HG02981 (cell line): ENCODE measurements at regions not wholly inside any gene's neighbourhood (a gene's known extent, or its start where the extent isn't known, plus 50 kb on each side); places are given as distances from the start of the nearest gene placed in this dataset.
"Not testable (repeated sequence)": the region's sequence is repeated elsewhere in the genome, so short reads cannot be mapped to it uniquely, and the experiment has no call there.

Experiments used
- ATAC-seq: cut with Tn5 transposase; IDR thresholded peaks from one replicate; pipeline ENCODE4 v1.9.1; 2021; ENCODE audit warnings: mild to moderate bottlenecking, moderate library complexity; ENCODE audit not compliant: unreplicated experiment

GRCh38 chr20:48037798-48038197 lies 252.5 kb upstream of the SULF2 start:
- not testable (repeated sequence) for ATAC-seq

DNA sequence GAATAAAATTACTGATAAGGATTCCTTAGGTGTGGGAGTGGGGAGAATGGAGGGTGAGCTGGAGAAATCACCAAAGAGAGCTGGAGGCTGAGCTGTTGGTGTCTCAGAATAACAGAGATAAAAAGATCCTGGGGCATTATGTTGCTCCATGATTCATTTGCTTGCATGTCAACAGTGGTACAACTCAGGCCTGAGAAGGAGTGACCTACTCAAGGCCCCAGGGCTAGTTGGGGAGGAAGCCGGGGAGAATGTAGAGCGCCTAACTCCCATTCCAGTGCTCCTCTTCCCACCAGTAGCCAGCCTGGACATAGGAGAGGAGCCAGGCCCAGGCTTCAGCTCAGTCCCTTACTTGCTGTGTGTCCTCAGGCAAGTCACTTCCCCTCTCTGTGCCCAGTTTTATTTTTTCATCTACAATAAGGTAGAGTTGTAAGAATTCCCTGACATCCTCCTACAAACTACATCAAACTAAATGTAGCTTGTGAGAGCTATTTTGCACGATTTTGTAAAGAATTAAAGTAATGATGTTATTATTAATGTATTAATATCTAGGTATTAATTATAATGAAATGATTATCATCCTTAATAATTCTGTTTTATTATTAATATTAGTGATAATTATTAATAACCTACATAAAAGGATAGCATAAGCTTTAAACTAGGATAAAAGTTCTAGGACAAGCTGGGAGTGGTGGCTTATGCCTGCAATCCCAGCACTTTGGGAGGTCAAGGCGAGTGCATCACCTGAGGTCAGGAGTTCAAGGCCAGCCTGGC lies 250.9 kb upstream of the SULF2 start:
- no peak for ATAC-seq

- ATAC-seq = no peak
Measured at GRCh38 chr20:48034751-48035150, 249.5 kb upstream of the SULF2 start.

DNA sequence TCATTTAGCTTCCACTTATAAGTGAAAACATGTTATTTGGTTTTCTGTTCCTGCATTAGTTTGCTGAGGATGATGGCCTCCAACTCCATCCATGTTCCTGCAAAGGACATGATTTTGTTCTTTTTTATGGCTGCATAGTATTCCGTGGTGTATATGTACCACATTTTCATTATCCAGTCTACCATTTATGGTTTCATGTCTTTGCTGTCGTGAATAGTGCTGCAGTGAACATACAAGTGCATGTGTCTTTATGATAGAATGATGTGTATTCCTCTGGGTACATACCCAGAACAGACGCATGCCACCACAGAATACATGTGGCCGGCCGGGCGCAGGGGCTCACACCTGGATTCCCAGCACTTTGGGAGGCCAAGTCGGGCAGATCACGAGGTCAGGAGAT lies 247.7 kb upstream of the SULF2 start:
- ATAC-seq = not testable (repeated sequence)

GRCh38 chr20:48031122-48031521 lies 245.8 kb upstream of the SULF2 start:
- ATAC-seq = no peak

- ATAC-seq = no peak
Measured at GRCh38 chr20:48026981-48027592, 241.8 kb upstream of the SULF2 start.

- ATAC-seq = no peak
Measured at GRCh38 chr20:48025661-48026060, 240.4 kb upstream of the SULF2 start.

GRCh38 chr20:48025051-48025515 lies 239.8 kb upstream of the SULF2 start:
- no peak for ATAC-seq

GRCh38 chr20:48024539-48024938 lies 239.3 kb upstream of the SULF2 start:
- no peak for ATAC-seq

- not testable (repeated sequence) for ATAC-seq
Measured at GRCh38 chr20:48020696-48021095, 235.4 kb upstream of the SULF2 start.

GRCh38 chr20:48019940-48020339 lies 234.7 kb upstream of the SULF2 start:
- no peak for ATAC-seq

- no peak for ATAC-seq
Measured at GRCh38 chr20:48019496-48019895, 234.2 kb upstream of the SULF2 start.

DNA sequence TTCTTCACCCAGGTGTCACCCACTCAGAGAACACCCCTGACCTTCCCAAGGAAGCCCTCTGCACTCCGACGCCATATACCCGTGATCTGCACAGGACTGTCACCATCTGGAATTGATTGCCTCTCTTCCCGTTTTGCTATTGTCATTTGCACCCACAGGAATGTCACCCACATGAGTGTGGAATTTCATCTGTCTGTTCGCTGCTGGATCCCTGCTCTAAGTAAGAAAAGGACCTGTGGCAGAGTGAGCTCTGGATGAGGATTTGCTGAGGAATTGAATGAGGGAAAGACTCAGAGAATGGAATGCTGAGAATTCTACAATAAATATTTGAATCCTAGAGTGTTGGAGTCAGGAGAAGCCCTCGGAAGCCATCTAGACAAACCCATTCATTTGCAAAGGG lies 233.6 kb upstream of the SULF2 start:
- not testable (repeated sequence) for ATAC-seq

GRCh38 chr20:48017992-48018391 lies 232.7 kb upstream of the SULF2 start:
- no peak for ATAC-seq

DNA sequence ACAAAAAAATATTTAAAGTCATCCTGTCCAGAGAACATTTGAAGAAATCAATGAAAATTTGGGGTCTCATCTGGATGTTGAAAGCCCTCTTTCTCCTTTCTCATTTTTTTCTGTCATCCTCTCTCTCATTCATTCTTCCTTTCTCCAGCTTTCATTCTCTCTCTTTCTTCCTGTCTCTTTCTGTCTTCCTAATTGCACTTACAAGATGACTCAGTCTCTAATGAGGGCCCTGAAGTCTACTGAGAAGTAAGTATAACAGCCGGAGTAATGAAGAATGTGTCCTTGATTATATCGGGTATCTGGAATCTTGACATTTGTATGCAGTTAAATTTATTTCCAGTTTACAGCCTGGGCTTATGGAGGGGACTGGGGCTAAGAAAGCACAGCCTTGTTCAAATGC lies 232.2 kb upstream of the SULF2 start:
- no peak for ATAC-seq

DNA sequence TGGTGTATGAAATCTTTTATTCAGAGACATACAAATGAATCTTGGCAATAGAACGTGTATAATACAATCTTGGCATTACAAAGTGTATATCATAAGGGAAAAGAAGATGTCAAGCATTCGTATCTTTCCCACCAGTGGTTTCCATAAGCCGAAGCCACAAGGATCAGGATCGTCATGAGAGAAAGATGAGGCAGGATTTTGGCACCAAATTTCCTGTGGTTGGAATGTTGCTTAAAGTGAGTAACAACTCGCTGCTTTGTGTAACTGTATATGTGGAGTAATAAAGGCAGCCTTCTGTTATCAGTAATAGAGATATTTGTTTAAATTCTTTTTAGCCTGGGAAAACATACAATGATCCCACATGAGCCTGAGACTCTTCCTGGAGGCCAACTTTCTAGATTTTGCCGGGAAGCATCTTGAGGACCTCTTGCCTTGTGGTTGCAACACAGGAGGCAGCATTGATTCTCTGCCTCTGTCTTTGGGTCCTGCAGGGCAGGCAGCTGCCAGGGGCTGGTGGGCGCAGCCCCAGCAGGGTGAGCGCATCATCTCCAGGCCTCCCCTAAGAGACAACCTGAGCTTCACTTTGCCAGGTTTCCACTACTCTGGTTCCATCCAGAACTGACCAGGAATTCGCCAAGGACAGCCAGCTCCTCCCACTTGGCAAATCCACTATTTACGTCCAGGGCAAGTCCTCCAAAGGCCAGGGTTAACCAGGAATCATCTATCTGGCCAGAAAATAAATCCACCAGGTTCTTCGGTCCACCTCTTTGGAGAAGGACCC lies 230.9 kb upstream of the SULF2 start:
- no peak for ATAC-seq

- ATAC-seq = no peak
Measured at GRCh38 chr20:48015141-48015910, 230.0 kb upstream of the SULF2 start.

DNA sequence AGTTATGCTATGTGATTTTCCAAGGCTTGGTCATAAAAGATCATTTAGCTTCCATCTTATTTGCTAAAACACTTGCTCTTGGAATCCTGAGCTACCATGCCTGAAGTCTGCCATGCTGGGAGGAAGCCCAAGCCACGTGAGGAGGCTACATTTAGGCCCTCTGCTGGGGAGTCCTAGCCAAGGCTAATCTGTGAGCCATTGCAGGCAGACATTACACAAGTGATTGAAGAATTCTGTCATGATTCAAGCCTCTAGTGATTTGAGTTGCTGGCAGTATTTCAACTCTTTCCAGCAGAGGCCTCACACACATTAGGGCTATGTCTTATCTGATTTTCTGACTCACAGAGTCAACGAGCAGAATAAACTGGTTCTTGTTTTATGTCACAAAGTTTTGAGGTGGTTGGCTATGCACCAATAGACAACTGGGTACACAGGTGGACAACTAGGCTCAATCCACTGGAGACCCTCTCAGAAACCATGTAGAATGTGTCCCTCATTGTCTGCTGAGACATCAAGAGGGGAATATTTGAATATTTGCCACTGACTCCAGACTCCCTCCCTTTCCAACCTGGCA lies 227.2 kb upstream of the SULF2 start:
- no peak for ATAC-seq

DNA sequence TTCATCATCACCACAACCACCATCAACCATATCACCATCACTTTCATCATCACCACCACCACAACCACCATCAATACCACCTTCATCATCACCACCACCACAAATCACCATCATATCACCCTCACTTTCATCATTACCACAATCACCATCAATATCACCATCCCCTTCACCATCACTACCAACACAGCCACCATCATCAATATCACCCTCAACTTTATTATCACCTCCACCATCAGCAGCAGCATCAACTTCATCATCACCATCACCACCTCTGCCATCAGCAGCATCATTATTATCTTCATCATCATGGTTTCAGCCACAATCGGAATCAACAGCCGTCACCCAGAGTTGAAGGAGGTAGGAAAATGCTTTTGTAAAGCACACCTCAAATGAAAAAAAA lies 225.7 kb upstream of the SULF2 start:
- ATAC-seq = no peak

- no peak for ATAC-seq
Measured at GRCh38 chr20:48010623-48011022, 225.3 kb upstream of the SULF2 start.
